OCI-LY7 (cell line): ENCODE measurements at regions not wholly inside any gene's neighbourhood (a gene's known extent, or its start where the extent isn't known, plus 50 kb on each side); places are given as distances from the start of the nearest gene placed in this dataset.

Source experiments
- BruUV-seq: library from RNA; stranded (reverse); fragments of 400-500 nt; replicated peaks from 2 replicates; lab custom pipeline; 2021; lab: Mats Ljungman, UMichigan
- CTCF ChIA-PET: fragments of 300-600 bp; sonication (Branson Sonifier 250); formaldehyde crosslinking; loops from one replicate; lab custom pipeline; 2022; ENCODE audit warnings: antibody characterized with exemption; ENCODE audit not compliant: unreplicated experiment; lab: Charles Lee
- POLR2A ChIA-PET: fragments of 300-600 bp; sonication (Branson Sonifier 250); formaldehyde crosslinking; loops from one replicate; lab custom pipeline; 2022; ENCODE audit warnings: antibody characterized with exemption; lab: Charles Lee
- DNase-seq: peaks from one replicate; pipeline ENCODE4 v3.0.0-alpha.2; 2015; ENCODE audit warnings: low spot score
- H2AFZ ChIP-seq: fragments of 200-600 bp; sonication (generic), shearing (Covaris generic); 2 replicates; pipeline ENCODE4 v1.6.1; 2014; ENCODE audit warnings: mild to moderate bottlenecking, antibody characterized with exemption, low read length, moderate library complexity
- H3K27ac ChIP-seq: fragments of 200-600 bp; sonication (generic); 2 replicates; pipeline ENCODE4 v1.5.1; 2014; ENCODE audit warnings: mixed run types, low read depth, mild to moderate bottlenecking, moderate library complexity, low read length, inconsistent platforms; ENCODE audit not compliant: poor library complexity, severe bottlenecking
- H3K36me3 ChIP-seq: fragments of 200-600 bp; sonication (generic); 2 replicates; pipeline ENCODE4 v1.6.1; 2014; ENCODE audit warnings: mild to moderate bottlenecking, antibody characterized with exemption, low read length, moderate library complexity, mixed read lengths; ENCODE audit not compliant: insufficient read depth
- H3K4me1 ChIP-seq: fragments of 200-600 bp; sonication (generic); 2 replicates; pipeline ENCODE4 v1.5.1; 2014; ENCODE audit warnings: mild to moderate bottlenecking, low read length; ENCODE audit not compliant: insufficient read depth, poor library complexity, severe bottlenecking
- H3K4me2 ChIP-seq: fragments of 200-600 bp; sonication (generic); 2 replicates; pipeline ENCODE4 v1.6.1; 2014; ENCODE audit warnings: mild to moderate bottlenecking, low read length
- H3K4me3 ChIP-seq: fragments of 200-600 bp; sonication (generic); 2 replicates; pipeline ENCODE4 v1.5.1; 2014; ENCODE audit warnings: mild to moderate bottlenecking, low read depth, low read length; ENCODE audit not compliant: poor library complexity, severe bottlenecking
- H3K79me2 ChIP-seq: fragments of 200-600 bp; sonication (generic); 2 replicates; pipeline ENCODE4 v1.6.1; 2016; ENCODE audit warnings: low read depth, mild to moderate bottlenecking, low read length, moderate library complexity, mixed read lengths; ENCODE audit not compliant: insufficient read depth
- H3K9me2 ChIP-seq: fragments of 200-600 bp; sonication (generic); 2 replicates; pipeline ENCODE4 v1.6.1; 2016; ENCODE audit warnings: mild to moderate bottlenecking, low read length, mixed read lengths; ENCODE audit not compliant: insufficient read depth
- H3K9me3 ChIP-seq: fragments of 200-600 bp; sonication (generic); 2 replicates; pipeline ENCODE4 v1.6.1; 2014; ENCODE audit warnings: mild to moderate bottlenecking, mixed run types, low read length, mixed read lengths
- H4K20me1 ChIP-seq: fragments of 200-600 bp; sonication (generic); 2 replicates; pipeline ENCODE4 v1.6.1; 2014; ENCODE audit warnings: mild to moderate bottlenecking, antibody characterized with exemption, low read length, moderate library complexity, mixed read lengths; ENCODE audit not compliant: insufficient read depth
- EZH2phosphoT487 ChIP-seq: fragments of 200-600 bp; sonication (generic); IDR thresholded peaks from 2 replicates; pipeline ENCODE4 v1.6.1; 2018; ENCODE audit warnings: low read depth, borderline replicate concordance, mild to moderate bottlenecking, mixed run types, antibody characterized with exemption, low read length, moderate library complexity, mixed read lengths
- intact Hi-C: fragments of 100-400 bp; cut with micrococcal nuclease; formaldehyde crosslinking; loops from one replicate; pipeline ENCODE4 v1.10.0; 2022; ENCODE audit not compliant: unreplicated experiment
- TF ChIP-seq, protein P1 (sequence below): fragments of 200-600 bp; sonication (generic); conservative IDR thresholded peaks from 2 replicates; pipeline ENCODE4 v1.5.1; 2014; ENCODE audit warnings: mild to moderate bottlenecking, antibody characterized with exemption, low read length, moderate library complexity, mixed read lengths

DNA sequence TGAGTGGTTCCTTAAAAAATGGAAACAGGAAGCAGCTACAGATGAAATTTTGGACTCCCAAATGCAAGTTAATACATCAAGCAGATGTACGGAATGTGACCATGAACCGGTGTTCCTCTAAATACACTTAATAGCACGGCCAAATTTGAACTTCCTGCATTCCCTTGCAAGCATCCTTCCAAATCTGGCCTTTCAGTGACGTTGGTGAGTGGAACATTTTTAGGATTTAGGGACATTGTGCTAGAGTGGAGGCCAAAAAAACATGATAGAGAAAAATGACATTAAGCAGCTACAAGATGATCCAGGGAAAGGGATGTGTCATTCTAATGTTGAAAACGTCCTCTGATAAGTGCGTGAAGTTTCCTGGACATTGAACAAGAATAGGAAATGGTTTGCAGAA lies 62.1 kb downstream of the CTAGE1 start:
- no peaks in the 10 kb centered on the region for H3K9me2 ChIP-seq
- TF ChIP-seq EZH2phosphoT487 = no peak
- TF ChIP-seq, protein P1, sequence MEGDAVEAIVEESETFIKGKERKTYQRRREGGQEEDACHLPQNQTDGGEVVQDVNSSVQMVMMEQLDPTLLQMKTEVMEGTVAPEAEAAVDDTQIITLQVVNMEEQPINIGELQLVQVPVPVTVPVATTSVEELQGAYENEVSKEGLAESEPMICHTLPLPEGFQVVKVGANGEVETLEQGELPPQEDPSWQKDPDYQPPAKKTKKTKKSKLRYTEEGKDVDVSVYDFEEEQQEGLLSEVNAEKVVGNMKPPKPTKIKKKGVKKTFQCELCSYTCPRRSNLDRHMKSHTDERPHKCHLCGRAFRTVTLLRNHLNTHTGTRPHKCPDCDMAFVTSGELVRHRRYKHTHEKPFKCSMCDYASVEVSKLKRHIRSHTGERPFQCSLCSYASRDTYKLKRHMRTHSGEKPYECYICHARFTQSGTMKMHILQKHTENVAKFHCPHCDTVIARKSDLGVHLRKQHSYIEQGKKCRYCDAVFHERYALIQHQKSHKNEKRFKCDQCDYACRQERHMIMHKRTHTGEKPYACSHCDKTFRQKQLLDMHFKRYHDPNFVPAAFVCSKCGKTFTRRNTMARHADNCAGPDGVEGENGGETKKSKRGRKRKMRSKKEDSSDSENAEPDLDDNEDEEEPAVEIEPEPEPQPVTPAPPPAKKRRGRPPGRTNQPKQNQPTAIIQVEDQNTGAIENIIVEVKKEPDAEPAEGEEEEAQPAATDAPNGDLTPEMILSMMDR = no peak
- no peak overlapping the region for H3K4me2 ChIP-seq
- no peaks in the 10 kb centered on the region for H3K79me2 ChIP-seq
- no peaks in the 10 kb centered on the region for H4K20me1 ChIP-seq
- H2AFZ ChIP-seq = no peak overlapping the region
- H3K4me1 ChIP-seq = no peaks in the 10 kb centered on the region
- CTCF ChIA-PET = no interaction called here
- no peak overlapping the region for H3K27ac ChIP-seq
- no peaks in the 10 kb centered on the region for H3K9me3 ChIP-seq
- intact Hi-C loops = no loop called here
- H3K4me3 ChIP-seq = no peak overlapping the region
- no TSS peak for BruUV-seq
- H3K36me3 ChIP-seq = no peaks in the 10 kb centered on the region
- no peak for DNase-seq
- POLR2A ChIA-PET = no interaction called here

DNA sequence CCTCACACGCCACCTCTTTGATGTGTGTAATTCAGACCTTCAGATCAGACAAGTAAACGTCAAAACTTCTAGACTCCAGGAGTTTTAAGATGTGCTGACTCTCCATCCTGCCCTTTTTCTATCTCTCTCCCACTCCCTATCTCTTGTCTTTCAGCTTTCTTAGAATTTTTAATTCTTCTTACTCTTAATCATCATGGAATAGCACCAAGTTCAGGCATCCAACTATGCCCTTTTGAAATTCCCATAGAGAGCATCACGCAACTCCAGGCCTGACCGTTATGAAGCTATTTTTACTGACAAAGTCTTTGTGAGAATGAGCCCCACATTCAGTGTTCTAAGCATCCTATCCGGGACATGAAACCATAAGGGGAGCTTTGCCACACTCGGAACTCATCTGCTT lies 62.6 kb downstream of the CTAGE1 start:
- Histone ChIP-seq H3K79me2 (no peaks in the 10 kb centered on the region), H3K9me3 (no peaks in the 10 kb centered on the region), H3K36me3 (no peaks in the 10 kb centered on the region), H3K27ac (no peak overlapping the region), H3K4me2 (no peak overlapping the region), H3K4me3 (no peak overlapping the region), H2AFZ (no peak overlapping the region), H3K9me2 (no peaks in the 10 kb centered on the region), H4K20me1 (no peaks in the 10 kb centered on the region), H3K4me1 (no peaks in the 10 kb centered on the region)
- no TSS peak for BruUV-seq
- DNase-seq = no peak
- CTCF ChIA-PET = no interaction called here
- POLR2A ChIA-PET = interaction anchor here (0.7 kb wide), 1 partner anchor 129 kb away, joined by 4 read pairs; no protein-coding TSS in a partner anchor
- no peak for TF ChIP-seq EZH2phosphoT487
- TF ChIP-seq, protein P1 = no peak
- intact Hi-C loops = no loop called here

DNA sequence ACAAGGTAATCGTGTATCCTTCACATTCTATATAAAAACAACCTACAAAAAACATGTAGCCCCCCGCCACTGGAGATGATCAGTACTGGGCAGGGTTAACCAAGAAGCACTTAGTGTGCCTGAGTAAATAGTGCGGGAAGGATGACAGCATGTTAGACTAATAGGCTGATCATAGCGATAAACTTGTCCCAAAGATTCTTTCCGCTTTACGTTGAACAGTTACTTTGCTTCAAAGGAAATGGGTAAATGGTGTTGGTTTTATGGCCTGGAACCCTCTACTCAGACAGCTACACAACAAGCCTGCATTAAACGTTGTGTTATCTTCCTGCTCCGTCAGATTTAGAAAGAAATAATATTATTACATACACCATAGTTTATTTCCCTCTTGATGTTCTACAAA lies 67.7 kb downstream of the CTAGE1 start:
- DNase-seq = no peak
- intact Hi-C loops = no loop called here
- TF ChIP-seq, protein P1 = no peak
- TF ChIP-seq EZH2phosphoT487 = no peak
- no peak overlapping the region for H3K4me3 ChIP-seq
- no peaks in the 10 kb centered on the region for H3K9me3 ChIP-seq
- H3K4me1 ChIP-seq = no peaks in the 10 kb centered on the region
- H3K36me3 ChIP-seq = no peaks in the 10 kb centered on the region
- no peak overlapping the region for H3K4me2 ChIP-seq
- H3K9me2 ChIP-seq = no peaks in the 10 kb centered on the region
- H4K20me1 ChIP-seq = no peaks in the 10 kb centered on the region
- H2AFZ ChIP-seq = no peak overlapping the region
- ChIA-PET POLR2A (no interaction called here), CTCF (interaction anchor here (0.6 kb wide), 1 partner anchor 632 kb away, joined by 3 read pairs; no protein-coding TSS in a partner anchor)
- no peak overlapping the region for H3K27ac ChIP-seq
- H3K79me2 ChIP-seq = no peaks in the 10 kb centered on the region
- BruUV-seq = no TSS peak
